Mucosa of descending colon (tissue), 3 donors: ENCODE measurements at regions not wholly inside any gene's neighbourhood (a gene's known extent, or its start where the extent isn't known, plus 50 kb on each side); places are given as distances from the start of the nearest gene placed in this dataset.

Experiments
- ATAC-seq: fragments of 200-7000 bp; cut with Tn5 transposase; one replicate; pipeline ENCODE4 v1.9.1; 2020; ENCODE audit warnings: mild to moderate bottlenecking, moderate library complexity
- DNase-seq, 3 donors: peaks; one replicate each; pipeline ENCODE4 v3.0.0-alpha.2; 2020
- H3K36me3 ChIP-seq: fragments of 200-600 bp; one replicate; pipeline ENCODE4 v1.8.0; 2021; ENCODE audit warnings: low read depth, mild to moderate bottlenecking
- H3K4me1 ChIP-seq: fragments of 200-600 bp; one replicate; pipeline ENCODE4 v1.8.0; 2021; ENCODE audit warnings: low read depth, mild to moderate bottlenecking
- H3K4me3 ChIP-seq: fragments of 200-600 bp; one replicate; pipeline ENCODE4 v1.8.0; 2021; ENCODE audit warnings: mild to moderate bottlenecking
- H3K9me3 ChIP-seq: fragments of 200-600 bp; one replicate; pipeline ENCODE4 v1.8.0; 2021; ENCODE audit warnings: mild to moderate bottlenecking
- intact Hi-C, 2 donors: fragments of 100-400 bp; cut with DNase I in 1 of 2; cut with micrococcal nuclease in 1 of 2; formaldehyde crosslinking; loops; one replicate each; pipeline versions ENCODE4 v1.11.0 to v1.11.1; 2022; cut with DNase I, micrococcal nuclease
- TF ChIP-seq, protein P1 (sequence below): fragments of 200-600 bp; IDR thresholded peaks from one replicate; pipeline ENCODE4 v1.8.0; 2022; ENCODE audit warnings: antibody characterized with exemption, mild to moderate bottlenecking
- donor health status: DM: no; HTN: no; CAD: no; lungs with moderate emphysema.
- donor health status: DM: no; HTN: no; CAD: no.
- donor health status: DM: no; HTN: yes; CAD: no.

DNA sequence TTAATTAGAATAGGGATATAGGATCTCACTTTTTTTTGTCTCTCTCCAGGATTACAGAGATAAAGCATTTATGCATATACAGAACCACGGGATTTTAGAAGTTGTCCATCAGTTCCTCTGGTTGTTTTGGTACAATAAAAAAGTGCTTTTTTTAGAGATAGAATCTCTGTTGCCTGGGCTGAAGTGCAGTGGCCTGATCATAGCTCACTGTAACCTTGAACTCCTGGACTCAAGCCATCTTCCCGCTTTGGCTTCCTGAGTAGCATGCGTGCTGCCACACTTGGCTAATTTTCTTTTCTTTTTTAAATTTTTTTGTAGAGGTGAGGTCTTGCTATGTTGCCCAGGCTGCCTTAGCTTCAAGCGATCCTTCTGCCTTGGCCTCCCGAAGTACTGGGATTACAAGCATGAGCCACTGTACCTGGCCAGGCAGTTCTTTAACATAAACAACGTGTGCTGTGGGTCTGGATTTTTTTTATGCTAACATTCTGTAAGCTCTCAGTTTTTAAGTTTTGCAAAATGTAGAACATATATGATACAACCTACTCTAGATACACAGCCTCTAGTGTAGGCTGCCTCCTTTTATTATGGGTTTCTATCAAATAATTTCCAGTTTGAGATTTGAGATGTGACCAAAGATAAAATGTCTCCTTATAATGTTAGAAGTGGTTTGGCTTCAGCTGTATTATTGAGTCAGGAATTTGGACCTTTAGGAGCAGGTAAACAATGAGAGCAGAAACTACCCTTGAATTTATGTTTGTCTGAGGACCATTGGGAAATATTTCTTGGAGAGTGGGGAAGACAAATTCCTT, 57.4 kb upstream of the ULK4 start:
- Histone ChIP-seq H3K4me1 (peaks cover 70% of the 10 kb centered on the region), H3K4me3 (no peak overlapping the region), H3K36me3 (no peaks in the 10 kb centered on the region), H3K9me3 (no peaks in the 10 kb centered on the region)
- intact Hi-C loops, result loop anchor here (10.0 kb wide), 1 partner anchor 65 kb away; no protein-coding TSS in a partner anchor
- no peak for ATAC-seq
- peak in 2 of 3 donors; percentile 35 to 68 for DNase-seq
- TF ChIP-seq, protein P1, sequence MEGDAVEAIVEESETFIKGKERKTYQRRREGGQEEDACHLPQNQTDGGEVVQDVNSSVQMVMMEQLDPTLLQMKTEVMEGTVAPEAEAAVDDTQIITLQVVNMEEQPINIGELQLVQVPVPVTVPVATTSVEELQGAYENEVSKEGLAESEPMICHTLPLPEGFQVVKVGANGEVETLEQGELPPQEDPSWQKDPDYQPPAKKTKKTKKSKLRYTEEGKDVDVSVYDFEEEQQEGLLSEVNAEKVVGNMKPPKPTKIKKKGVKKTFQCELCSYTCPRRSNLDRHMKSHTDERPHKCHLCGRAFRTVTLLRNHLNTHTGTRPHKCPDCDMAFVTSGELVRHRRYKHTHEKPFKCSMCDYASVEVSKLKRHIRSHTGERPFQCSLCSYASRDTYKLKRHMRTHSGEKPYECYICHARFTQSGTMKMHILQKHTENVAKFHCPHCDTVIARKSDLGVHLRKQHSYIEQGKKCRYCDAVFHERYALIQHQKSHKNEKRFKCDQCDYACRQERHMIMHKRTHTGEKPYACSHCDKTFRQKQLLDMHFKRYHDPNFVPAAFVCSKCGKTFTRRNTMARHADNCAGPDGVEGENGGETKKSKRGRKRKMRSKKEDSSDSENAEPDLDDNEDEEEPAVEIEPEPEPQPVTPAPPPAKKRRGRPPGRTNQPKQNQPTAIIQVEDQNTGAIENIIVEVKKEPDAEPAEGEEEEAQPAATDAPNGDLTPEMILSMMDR, result no peak

DNA sequence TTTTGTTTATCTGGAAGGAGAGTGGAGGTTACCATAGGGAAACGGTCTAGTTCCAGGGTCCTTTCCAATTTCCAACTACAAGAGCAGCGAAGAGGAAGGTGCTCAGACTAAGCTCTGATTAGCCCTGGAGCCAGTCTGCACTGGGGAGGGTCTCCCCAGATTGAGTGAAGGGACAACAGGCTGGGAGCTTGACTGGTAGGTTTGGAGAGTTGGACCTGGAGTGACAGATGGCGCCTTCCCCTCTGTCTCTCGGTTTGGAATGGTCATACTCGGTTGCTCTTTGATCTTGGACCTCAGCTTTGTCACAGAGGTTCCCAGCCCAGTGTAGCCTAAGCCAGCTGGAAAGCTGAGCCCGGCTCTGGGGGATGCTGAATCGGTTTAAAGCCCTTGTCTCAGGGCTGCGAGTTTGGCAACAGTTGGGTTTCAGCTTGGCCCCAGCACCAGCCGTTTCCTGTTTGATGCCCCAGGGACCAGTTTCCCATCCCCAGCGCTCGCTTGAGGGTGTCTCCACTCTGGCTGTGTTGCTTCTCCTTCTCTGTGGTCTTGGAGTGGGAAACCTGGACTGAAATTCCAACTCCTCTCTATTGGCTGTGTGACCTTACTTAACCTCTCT, 53.1 kb upstream of the ULK4 start:
- ATAC-seq, result peak; percentile 3
- peak; percentile 46 to 74 (median 63) for DNase-seq
- TF ChIP-seq, protein P1, result no peak
- Histone ChIP-seq H3K36me3 (no peaks in the 10 kb centered on the region), H3K4me1 (peaks cover 39% of the 10 kb centered on the region), H3K4me3 (no peak overlapping the region), H3K9me3 (no peaks in the 10 kb centered on the region)
- intact Hi-C loops, result loop anchor here (10.0 kb wide), 1 partner anchor 70 kb away; no protein-coding TSS in a partner anchor

DNA sequence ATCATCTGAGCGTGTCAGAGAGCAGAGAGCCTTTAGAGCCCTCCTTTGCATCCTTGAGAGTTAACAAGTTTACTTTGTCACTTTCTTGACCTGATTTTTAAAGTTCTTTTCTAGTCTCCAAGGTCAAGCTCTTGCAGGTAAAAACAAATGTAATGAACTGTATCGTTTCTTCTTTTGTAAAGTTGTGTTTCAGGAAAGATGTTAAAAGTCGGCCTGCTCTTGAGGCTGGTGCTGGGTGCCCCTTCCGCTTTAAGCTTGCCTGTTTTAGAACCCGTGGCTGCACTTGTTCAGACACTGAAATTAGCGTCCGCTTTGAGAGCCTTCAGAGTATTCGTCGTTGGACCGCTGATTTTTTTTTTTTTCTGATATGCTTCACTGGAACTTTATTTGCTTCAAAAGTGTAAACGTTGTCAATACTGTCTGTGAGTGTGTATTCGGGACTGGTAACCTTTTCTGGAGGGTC, 52.6 kb upstream of the ULK4 start:
- TF ChIP-seq, protein P1, result no peak
- intact Hi-C loops, result loop anchor here (10.0 kb wide), 1 partner anchor 70 kb away; no protein-coding TSS in a partner anchor
- DNase-seq, result peak in 1 of 3 donors; percentile 45
- no peaks in the 10 kb centered on the region for H3K9me3 ChIP-seq
- H3K4me3 ChIP-seq, result peak overlapping the region; percentile 86
- H3K4me1 ChIP-seq, result peaks cover 34% of the 10 kb centered on the region
- H3K36me3 ChIP-seq, result no peaks in the 10 kb centered on the region
- peak; percentile 11 for ATAC-seq

DNA sequence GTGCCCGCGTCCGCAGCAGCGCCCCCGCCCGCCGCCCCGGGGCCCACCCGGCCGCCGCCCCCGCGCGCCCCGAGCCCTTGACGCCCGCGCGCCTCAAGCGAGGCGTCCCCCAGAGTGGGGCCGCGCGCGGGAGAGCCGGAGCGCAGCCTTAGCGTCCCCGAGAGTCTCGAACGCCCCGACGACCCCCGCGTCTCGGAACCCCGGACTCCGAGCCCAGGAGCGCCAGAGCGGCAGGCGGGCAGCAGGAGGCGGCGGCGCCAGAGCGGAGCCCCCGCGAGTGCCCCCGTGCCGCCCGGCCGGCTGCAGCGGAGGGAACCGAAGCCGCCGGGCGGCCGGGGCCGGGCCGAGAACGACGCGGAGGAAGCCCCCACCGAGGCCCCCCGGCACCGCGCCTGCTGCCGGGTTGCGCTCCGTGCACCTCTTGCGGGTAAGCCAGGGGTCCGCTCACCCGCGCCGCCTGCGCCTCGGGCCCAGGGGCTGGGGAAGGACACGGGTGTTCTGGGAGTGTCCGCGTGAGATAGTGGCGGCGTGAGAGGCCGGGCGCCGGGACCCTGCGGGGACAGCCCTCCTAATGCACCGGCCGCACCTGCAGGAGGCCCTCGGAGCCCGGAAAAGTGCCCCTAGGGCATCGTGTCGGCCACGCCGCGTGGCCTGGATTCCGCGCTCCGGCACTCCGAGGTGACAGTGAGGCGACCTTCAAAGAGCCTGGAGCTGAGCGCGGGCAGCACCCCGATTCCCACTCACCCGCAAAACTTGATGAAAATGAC, 52.0 kb upstream of the ULK4 start:
- Histone ChIP-seq H3K9me3 (no peaks in the 10 kb centered on the region), H3K4me1 (peaks cover 28% of the 10 kb centered on the region), H3K4me3 (peak overlapping the region; percentile 86), H3K36me3 (no peaks in the 10 kb centered on the region)
- peak; percentile 25 for ATAC-seq
- TF ChIP-seq, protein P1, result no peak
- intact Hi-C loops, result loop anchor here (10.0 kb wide), 1 partner anchor 71 kb away; no protein-coding TSS in a partner anchor
- peak; percentile 49 to 77 (median 76) for DNase-seq

DNA sequence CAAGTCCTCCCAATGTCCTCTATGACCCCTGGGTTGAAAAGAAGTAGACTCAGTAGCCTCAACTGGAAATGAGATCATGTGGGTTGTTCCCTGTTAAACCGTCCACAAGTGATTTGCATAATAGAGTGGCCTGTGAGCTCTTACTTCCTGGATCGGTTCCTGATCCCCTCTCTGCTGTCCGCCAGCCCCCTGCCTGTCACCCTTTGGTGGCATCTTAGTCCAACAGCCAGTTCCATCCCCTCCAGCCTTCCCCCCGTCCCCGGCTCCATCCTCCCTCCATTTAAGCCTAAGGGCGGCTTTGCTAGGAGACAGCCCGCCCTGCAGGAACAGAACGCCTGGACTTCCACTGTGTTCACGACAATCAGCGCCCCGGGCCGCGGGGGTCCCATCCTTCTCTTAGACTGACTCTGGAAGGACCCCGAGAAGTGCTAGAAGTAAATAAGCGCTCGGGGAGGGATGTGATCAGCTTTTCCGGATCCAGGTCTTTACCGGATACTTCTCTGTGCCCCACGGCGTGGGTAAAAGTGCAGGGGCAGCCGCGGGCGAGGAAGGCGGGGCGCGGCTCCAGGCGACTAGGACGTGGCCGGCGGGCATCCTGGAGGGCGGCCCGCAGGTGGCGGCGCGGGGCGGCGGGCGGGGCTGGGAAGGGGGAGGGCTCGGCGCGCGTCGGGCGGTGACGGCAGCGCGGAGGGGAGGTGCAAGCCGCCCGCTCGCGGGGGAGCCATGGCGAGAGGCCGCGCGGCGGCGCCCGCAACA, 51.2 kb upstream of the ULK4 start:
- peak; percentile 90 for ATAC-seq
- H3K9me3 ChIP-seq, result no peaks in the 10 kb centered on the region
- intact Hi-C loops, result loop anchor here (10.0 kb wide), 1 partner anchor 72 kb away; no protein-coding TSS in a partner anchor

More for the DNA sequence above, 51.2 kb upstream of the ULK4 start:
- H3K4me3 ChIP-seq, result peak overlapping the region; percentile 86
- peaks cover 22% of the 10 kb centered on the region for H3K4me1 ChIP-seq
- TF ChIP-seq, protein P1, result no peak
- peak; percentile 82 to 91 (median 91) for DNase-seq
- no peaks in the 10 kb centered on the region for H3K36me3 ChIP-seq
